HL-60 (cell line): ENCODE measurements at regions not wholly inside any gene's neighbourhood (a gene's known extent, or its start where the extent isn't known, plus 50 kb on each side); places are given as distances from the start of the nearest gene placed in this dataset.

Experiments used
- DNase-seq, 2 experiments: peaks; one replicate each; pipeline ENCODE4 v3.0.0-alpha.2; 2010 to 2020; ENCODE audit warnings: low read depth in 1 of 2, low spot score in 1 of 2
- H3K27ac ChIP-seq: fragments of 250-450 bp; sonication (Bioruptor Pico); replicated peaks from 2 replicates; pipeline ENCODE4 v1.5.1; 2020; ENCODE audit warnings: mild to moderate bottlenecking, moderate library complexity
- H3K27me3 ChIP-seq: fragments of 250-450 bp; sonication (Bioruptor Pico); 2 replicates; pipeline ENCODE4 v1.5.1; 2021; ENCODE audit warnings: mild to moderate bottlenecking, moderate library complexity; ENCODE audit not compliant: insufficient read depth, poor library complexity, severe bottlenecking
- H3K4me3 ChIP-seq: replicated peaks from 2 replicates; pipeline ENCODE4 v1.5.1; 2011; ENCODE audit warnings: mild to moderate bottlenecking, control low read depth, low read length; ENCODE audit not compliant: insufficient read depth
- GABPA ChIP-seq: IDR thresholded peaks from 2 replicates; pipeline ENCODE4 v1.6.1; 2012; ENCODE audit warnings: low read depth
- POLR2AphosphoS5 ChIP-seq: IDR thresholded peaks from 2 replicates; pipeline ENCODE4 v1.6.1; 2012; ENCODE audit warnings: low read depth
- SPI1 ChIP-seq: IDR thresholded peaks from 2 replicates; pipeline ENCODE4 v1.6.1; 2012; ENCODE audit warnings: low read depth, mild to moderate bottlenecking, borderline replicate concordance
- TF ChIP-seq, protein P1 (sequence below): IDR thresholded peaks from 2 replicates; pipeline ENCODE4 v1.6.1; 2012; ENCODE audit warnings: low read depth; ENCODE audit not compliant: insufficient replicate concordance
- TF ChIP-seq, protein P2 (sequence below): IDR thresholded peaks from one replicate; pipeline ENCODE4 v1.5.1; 2011; ENCODE audit warnings: low read length, control low read depth, inconsistent platforms; ENCODE audit not compliant: insufficient read depth

DNA sequence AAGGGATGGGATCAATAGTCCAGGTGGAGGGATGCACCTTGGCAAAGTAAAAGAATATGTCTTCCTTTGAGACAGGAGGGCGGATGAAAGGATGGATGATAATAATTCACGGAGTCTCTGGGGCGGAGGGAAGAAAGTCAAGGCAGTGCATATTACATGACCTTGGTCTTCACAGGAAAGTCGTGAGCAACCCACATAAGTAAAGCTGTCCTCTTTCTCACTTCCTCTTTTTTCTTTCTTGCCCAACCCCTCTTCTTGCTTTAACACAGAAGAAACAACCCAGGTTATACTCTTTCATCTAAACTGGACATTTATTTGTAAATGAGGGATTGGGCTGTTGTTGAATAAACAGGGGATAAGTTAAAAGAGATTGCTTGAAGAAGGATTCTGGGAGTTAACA, 168.7 kb upstream of the SKOR2 start:
- peak in 1 of 2 experiments; percentile 9 for DNase-seq
- Histone ChIP-seq H3K27me3 (peaks cover 7% of the 10 kb centered on the region), H3K4me3 (no peak overlapping the region), H3K27ac (no peak overlapping the region)
- peak; percentile 96 for TF ChIP-seq SPI1
- TF ChIP-seq GABPA, result no peak
- TF ChIP-seq, protein P1, sequence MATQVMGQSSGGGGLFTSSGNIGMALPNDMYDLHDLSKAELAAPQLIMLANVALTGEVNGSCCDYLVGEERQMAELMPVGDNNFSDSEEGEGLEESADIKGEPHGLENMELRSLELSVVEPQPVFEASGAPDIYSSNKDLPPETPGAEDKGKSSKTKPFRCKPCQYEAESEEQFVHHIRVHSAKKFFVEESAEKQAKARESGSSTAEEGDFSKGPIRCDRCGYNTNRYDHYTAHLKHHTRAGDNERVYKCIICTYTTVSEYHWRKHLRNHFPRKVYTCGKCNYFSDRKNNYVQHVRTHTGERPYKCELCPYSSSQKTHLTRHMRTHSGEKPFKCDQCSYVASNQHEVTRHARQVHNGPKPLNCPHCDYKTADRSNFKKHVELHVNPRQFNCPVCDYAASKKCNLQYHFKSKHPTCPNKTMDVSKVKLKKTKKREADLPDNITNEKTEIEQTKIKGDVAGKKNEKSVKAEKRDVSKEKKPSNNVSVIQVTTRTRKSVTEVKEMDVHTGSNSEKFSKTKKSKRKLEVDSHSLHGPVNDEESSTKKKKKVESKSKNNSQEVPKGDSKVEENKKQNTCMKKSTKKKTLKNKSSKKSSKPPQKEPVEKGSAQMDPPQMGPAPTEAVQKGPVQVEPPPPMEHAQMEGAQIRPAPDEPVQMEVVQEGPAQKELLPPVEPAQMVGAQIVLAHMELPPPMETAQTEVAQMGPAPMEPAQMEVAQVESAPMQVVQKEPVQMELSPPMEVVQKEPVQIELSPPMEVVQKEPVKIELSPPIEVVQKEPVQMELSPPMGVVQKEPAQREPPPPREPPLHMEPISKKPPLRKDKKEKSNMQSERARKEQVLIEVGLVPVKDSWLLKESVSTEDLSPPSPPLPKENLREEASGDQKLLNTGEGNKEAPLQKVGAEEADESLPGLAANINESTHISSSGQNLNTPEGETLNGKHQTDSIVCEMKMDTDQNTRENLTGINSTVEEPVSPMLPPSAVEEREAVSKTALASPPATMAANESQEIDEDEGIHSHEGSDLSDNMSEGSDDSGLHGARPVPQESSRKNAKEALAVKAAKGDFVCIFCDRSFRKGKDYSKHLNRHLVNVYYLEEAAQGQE, result no peak

DNA sequence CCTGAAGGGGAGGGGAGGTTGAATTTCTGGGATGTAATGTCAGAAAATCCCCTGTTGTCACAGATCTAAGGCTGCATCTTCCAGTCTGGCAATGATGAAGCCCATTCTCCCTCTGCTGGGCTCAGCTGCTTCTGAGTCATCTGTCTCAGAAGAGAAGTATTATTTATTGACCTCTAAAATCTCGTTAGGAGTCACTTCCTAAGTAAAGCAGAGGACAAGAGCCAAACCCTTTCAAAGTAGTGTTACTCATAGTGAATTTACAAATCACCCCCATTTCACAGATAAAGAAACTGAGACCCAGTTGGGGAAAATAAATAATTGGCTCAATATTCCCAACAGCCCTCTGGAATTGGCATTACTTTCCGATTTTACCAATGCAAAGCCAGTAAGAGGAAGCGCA, 167.3 kb upstream of the SKOR2 start:
- TF ChIP-seq POLR2AphosphoS5 (no peak), SPI1 (no peak), GABPA (no peak)
- TF ChIP-seq, protein P2, sequence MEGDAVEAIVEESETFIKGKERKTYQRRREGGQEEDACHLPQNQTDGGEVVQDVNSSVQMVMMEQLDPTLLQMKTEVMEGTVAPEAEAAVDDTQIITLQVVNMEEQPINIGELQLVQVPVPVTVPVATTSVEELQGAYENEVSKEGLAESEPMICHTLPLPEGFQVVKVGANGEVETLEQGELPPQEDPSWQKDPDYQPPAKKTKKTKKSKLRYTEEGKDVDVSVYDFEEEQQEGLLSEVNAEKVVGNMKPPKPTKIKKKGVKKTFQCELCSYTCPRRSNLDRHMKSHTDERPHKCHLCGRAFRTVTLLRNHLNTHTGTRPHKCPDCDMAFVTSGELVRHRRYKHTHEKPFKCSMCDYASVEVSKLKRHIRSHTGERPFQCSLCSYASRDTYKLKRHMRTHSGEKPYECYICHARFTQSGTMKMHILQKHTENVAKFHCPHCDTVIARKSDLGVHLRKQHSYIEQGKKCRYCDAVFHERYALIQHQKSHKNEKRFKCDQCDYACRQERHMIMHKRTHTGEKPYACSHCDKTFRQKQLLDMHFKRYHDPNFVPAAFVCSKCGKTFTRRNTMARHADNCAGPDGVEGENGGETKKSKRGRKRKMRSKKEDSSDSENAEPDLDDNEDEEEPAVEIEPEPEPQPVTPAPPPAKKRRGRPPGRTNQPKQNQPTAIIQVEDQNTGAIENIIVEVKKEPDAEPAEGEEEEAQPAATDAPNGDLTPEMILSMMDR, result no peak
- TF ChIP-seq, protein P1, result no peak
- Histone ChIP-seq H3K4me3 (no peak overlapping the region), H3K27me3 (peaks cover 8% of the 10 kb centered on the region), H3K27ac (no peak overlapping the region)
- DNase-seq, result no peak

DNA sequence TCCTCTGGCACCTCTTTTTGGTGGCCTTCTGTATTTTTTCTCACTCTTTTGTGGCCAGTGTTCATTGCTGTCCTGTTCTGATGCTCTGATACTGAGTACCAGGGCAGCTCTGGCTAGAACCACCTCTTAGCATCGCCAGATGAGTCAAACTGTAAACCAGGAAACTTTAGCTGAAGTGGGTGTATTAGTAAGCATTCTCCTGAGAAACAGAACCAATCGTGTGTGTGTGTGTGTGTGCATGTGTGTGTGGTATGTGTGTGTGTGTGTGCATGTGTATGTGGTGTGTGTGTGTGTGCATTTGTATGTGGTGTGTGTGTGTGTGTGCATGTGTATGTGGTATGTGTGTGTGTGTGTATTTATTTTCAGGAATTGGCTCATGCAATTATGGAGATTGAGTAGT, 166.3 kb upstream of the SKOR2 start:
- no peak overlapping the region for H3K27ac ChIP-seq
- peaks cover 14% of the 10 kb centered on the region for H3K27me3 ChIP-seq
- TF ChIP-seq, protein P2, result no peak
- TF ChIP-seq POLR2AphosphoS5 (no peak), GABPA (no peak), SPI1 (no peak)
- TF ChIP-seq, protein P1, result no peak
- DNase-seq, result no peak
- no peak overlapping the region for H3K4me3 ChIP-seq

DNA sequence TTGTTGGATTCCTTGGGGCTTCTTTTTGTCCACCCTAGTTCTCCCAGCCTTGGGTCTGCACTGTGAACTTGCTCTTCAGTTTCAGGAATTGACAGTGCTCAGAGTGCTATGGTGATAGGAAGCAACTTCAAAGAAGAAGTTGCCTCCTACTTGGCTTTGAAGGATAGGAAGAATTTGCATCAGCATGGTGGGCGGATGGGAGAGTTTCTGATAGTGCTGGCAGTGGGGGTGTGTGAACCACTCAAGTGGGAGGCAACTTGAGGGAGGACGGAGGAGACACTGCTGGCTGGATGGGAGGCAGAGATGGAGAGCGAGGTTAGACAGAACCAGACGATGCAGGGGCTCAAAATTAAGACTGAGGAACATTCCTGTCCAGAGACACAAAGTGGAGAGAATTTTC, 164.4 kb upstream of the SKOR2 start:
- no peak for DNase-seq
- Histone ChIP-seq H3K27me3 (peaks cover 16% of the 10 kb centered on the region), H3K27ac (no peak overlapping the region), H3K4me3 (no peak overlapping the region)
- TF ChIP-seq, protein P2, result no peak
- TF ChIP-seq SPI1 (no peak), GABPA (no peak)
